Stomach smooth muscle (tissue), 2 donors: ENCODE measurements at regions not wholly inside any gene's neighbourhood (a gene's known extent, or its start where the extent isn't known, plus 50 kb on each side); places are given as distances from the start of the nearest gene placed in this dataset.

ENCODE experiments used
- H3K27ac ChIP-seq: one replicate; pipeline ENCODE4 v1.7.0; 2013; ENCODE audit warnings: mild to moderate bottlenecking, low read length, inconsistent platforms
- H3K27me3 ChIP-seq, 2 donors: one replicate each; pipeline ENCODE4 v1.7.0; 2013; ENCODE audit warnings: low read length in 2 of 2; ENCODE audit not compliant: insufficient read depth in 2 of 2, control insufficient read depth in 1 of 2
- H3K36me3 ChIP-seq, 2 donors: one replicate each; pipeline ENCODE4 v1.7.0; 2013; ENCODE audit warnings: low read length in 2 of 2; ENCODE audit not compliant: control insufficient read depth in 2 of 2, insufficient read depth in 2 of 2
- H3K4me1 ChIP-seq: one replicate; pipeline ENCODE4 v1.7.0; 2013; ENCODE audit warnings: low read length; ENCODE audit not compliant: control insufficient read depth, insufficient read depth
- H3K4me3 ChIP-seq, 2 donors: one replicate each; pipeline ENCODE4 v1.7.0; 2013; ENCODE audit warnings: low read length in 2 of 2
- H3K9ac ChIP-seq, 2 donors: one replicate each; pipeline ENCODE4 v1.7.0; 2013; ENCODE audit warnings: low read length in 2 of 2, mild to moderate bottlenecking in 1 of 2
- H3K9me3 ChIP-seq, 2 donors: one replicate each; pipeline ENCODE4 v1.7.0; 2013; ENCODE audit warnings: low read length in 2 of 2; ENCODE audit not compliant: control insufficient read depth in 2 of 2
- donor health status: healthy.
- donor health status: Pancreatic carcinoma.

DNA sequence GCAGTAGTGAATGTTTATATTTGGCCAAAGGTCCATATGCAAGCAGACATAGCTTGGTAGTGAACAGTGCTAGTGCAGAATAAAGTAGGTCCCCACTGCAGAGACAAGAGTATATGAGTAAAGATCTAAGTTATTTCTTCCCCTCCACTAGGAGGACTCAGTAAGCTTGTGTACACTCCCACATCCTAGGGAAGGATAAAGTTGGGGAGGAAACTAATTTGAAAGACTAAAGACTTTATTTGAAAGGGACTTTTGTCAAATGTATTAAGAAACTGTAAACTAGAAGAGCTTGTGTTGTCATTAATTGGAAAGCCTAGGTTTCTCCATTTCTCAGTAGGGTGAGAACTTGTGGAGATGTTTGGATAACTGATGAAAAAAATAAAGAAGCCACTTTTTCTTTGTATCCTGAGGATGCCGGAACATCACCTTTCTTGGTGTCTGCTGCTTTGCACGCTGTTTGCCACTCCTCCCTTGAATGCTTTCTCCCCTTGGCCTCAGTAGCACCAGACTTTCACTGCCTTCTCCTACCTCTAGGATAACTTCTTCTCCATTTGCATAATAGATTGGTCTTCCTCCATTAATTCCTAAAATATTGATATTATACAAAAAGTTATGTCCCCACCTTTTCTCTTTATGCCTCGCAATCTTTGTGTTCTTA is 329.0 kb downstream of the PARP8 start:
- Histone ChIP-seq H3K4me1 (no peaks in the 10 kb centered on the region), H3K27me3 (no peaks in the 10 kb centered on the region), H3K36me3 (no peaks in the 10 kb centered on the region), H3K9ac (no peak overlapping the region), H3K4me3 (no peak overlapping the region), H3K9me3 (no peaks in the 10 kb centered on the region), H3K27ac (no peak overlapping the region)

DNA sequence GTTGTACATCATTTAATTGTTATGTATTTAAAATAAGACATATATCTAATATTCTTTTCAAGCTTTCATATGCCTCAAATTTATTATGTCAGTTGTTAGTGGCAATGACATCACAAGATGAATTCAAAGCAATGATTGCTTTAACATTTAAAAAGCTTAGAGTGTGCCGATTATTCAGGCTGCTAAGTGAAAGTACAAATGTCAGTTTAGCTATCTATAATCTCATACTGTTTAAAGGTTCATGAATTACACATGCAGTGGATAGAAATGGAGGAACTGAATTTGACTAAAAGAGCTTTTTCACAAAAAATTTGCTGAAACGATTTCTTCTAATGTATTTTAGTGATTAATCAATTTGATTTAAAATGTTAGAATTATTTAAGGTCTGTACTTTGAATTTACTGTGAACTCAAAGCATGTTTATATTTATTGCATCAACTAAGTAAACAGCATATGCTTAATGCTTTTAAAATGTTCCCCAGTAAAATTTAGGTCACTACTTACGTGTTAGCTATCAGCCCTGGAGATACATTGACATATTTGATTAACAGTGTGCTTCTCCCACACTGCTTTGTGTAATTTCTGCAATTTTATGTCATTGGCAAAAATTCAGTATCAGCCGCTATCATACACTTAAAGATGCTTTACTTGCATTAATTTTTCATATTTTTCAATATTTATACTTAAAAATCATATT is 334.9 kb downstream of the PARP8 start:
- H3K4me1 ChIP-seq, result no peaks in the 10 kb centered on the region
- H3K4me3 ChIP-seq, result no peak overlapping the region
- H3K9ac ChIP-seq, result no peak overlapping the region
- H3K9me3 ChIP-seq, result no peaks in the 10 kb centered on the region
- no peaks in the 10 kb centered on the region for H3K36me3 ChIP-seq
- H3K27ac ChIP-seq, result no peak overlapping the region
- no peaks in the 10 kb centered on the region for H3K27me3 ChIP-seq

DNA sequence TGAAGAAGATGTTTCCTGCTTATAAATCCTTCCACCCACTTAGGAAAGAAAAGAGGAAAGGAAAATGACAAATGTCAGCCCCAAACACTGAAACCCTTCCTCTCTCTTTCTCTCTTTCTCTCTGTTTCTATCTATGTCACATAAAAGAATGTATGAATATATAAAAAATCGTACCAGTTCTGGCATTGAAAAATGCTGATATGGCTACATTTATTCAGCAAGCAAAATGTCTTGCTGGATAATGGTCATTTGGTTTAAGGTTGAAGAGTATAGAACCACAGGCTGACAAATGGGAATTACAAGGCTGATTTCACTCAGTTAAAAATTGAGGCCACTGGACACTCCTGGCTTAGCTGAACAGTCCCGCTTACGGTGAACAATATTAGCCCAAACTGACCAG is 335.9 kb downstream of the PARP8 start:
- no peaks in the 10 kb centered on the region for H3K4me1 ChIP-seq
- no peak overlapping the region for H3K4me3 ChIP-seq
- H3K36me3 ChIP-seq, result no peaks in the 10 kb centered on the region
- no peak overlapping the region for H3K27ac ChIP-seq
- H3K9ac ChIP-seq, result no peak overlapping the region
- no peaks in the 10 kb centered on the region for H3K27me3 ChIP-seq
- H3K9me3 ChIP-seq, result no peaks in the 10 kb centered on the region

DNA sequence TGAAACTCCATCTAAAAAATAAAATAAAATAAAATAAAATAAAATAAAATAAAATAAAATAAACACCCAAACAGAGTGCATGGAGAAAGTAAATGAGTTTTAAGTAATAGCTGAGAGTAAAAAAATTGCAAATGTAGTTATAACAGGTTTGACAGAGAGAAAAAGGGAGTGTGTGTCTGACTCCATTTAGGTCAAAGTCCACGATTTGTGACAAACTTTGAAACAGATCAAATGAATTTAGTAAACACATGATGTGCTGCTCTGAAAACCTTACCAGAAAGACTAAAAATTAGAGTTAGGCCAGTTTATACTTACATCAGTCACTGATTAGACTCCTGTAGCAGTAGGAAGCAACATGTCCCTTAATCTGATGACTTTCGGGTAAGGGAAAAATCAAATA is 346.6 kb downstream of the PARP8 start:
- Histone ChIP-seq H3K4me1 (no peaks in the 10 kb centered on the region), H3K4me3 (no peak overlapping the region), H3K9me3 (no peaks in the 10 kb centered on the region), H3K36me3 (no peaks in the 10 kb centered on the region), H3K27me3 (no peaks in the 10 kb centered on the region), H3K9ac (no peak overlapping the region), H3K27ac (no peak overlapping the region)

DNA sequence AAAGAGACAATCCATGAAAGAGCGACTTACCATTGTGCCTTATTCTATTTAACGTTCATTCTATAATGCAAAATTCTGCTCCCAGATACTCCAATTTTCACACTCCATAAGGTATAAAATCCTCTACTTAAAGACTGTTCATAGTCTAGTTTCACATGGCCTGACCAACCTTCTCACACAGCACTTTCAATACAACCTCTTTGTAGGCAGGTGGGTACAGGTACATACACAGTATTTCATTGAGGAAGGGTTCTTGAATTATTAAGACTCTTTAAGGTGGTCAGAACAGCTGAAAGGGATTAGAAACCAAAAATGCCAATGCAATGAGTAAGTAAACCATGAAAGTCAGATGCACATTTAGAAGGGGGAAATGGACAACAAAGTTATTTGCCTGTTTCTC is 352.0 kb downstream of the PARP8 start:
- no peak overlapping the region for H3K4me3 ChIP-seq
- H3K9ac ChIP-seq, result no peak overlapping the region
- H3K9me3 ChIP-seq, result no peaks in the 10 kb centered on the region
- H3K4me1 ChIP-seq, result no peaks in the 10 kb centered on the region
- no peaks in the 10 kb centered on the region for H3K27me3 ChIP-seq
- no peak overlapping the region for H3K27ac ChIP-seq
- no peaks in the 10 kb centered on the region for H3K36me3 ChIP-seq

DNA sequence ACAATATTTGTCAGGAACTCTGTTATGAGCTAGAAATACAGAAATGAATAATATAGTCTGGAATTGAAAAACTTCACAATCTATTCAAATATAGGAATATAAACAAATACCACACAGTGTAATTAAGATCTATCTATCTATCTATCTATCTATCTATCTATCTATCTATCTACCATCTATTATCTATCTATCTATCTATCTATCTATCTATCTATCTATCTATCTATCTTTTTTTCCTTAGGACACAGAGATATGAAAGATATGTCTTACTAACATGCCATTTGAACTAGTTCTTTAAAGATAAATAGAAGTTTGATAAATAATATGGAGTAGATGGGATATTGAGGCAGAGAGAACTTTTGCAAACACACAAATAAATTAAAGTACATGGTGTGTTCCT is 357.8 kb downstream of the PARP8 start:
- Histone ChIP-seq H3K4me1 (no peaks in the 10 kb centered on the region), H3K36me3 (no peaks in the 10 kb centered on the region), H3K27me3 (no peaks in the 10 kb centered on the region), H3K9ac (no peak overlapping the region), H3K4me3 (no peak overlapping the region), H3K27ac (no peak overlapping the region), H3K9me3 (no peaks in the 10 kb centered on the region)

DNA sequence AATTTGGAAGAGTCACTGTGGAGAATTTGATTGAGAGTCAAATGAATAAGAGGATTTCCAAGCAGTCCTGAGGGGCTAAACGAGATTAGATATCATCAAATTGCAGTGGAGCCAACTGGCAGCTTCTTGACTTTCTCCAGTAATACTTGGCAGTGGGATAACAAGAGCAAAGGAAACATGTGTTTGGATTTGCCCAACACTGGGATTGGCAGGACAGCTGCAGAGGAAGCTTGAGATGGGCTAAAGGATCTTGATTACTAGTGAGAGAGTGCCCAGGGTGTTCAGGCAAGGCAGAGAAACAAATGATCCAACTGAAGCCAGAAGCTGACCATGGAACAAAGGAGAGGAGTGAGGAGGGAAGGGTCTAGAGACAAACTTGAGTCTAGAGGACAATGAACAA is 356.0 kb upstream of the ISL1 start:
- no peaks in the 10 kb centered on the region for H3K9me3 ChIP-seq
- no peak overlapping the region for H3K27ac ChIP-seq
- H3K36me3 ChIP-seq, result no peaks in the 10 kb centered on the region
- H3K9ac ChIP-seq, result no peak overlapping the region
- H3K4me3 ChIP-seq, result no peak overlapping the region
- H3K27me3 ChIP-seq, result no peaks in the 10 kb centered on the region
- no peaks in the 10 kb centered on the region for H3K4me1 ChIP-seq

DNA sequence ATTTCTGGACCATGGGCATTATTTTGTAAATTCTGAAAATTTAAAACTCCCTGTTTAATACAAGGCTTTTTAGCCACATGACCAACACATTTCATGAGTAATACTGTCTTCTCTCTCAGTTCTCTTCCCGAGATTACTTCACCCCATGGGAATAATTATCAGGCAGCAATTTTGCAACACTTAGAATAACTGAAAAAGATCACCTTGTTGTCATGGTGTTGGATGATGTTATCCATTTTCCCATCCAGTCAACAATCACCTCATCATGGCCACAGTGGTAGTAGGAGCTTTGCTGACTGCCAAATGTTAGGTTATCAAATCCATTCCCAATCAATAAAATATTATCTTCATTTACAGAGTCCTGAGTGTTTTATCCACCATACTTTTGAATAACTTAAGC is 354.9 kb upstream of the ISL1 start:
- Histone ChIP-seq H3K36me3 (no peaks in the 10 kb centered on the region), H3K4me1 (no peaks in the 10 kb centered on the region), H3K4me3 (no peak overlapping the region), H3K27ac (no peak overlapping the region), H3K9me3 (no peaks in the 10 kb centered on the region), H3K27me3 (no peaks in the 10 kb centered on the region), H3K9ac (no peak overlapping the region)

DNA sequence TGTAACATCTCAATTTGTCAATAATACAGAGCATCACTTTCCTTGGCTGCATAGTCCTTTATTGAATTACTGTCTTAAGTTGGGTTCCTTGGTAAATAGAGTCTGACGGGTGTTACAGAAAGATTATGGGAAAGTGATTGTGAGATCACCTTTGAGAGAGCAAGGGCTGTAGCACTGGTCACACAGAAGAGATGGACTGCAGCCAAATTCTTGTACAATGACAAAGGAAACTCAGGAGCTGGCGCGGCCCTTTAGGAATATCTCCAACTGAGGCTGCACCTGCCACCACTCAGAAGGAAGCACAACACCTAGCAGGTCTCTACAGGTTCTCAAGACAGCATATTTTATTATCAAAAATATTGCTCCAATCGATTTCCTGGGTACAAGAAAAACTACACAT is 350.0 kb upstream of the ISL1 start:
- Histone ChIP-seq H3K36me3 (no peaks in the 10 kb centered on the region), H3K27ac (no peak overlapping the region), H3K9me3 (no peaks in the 10 kb centered on the region), H3K4me1 (no peaks in the 10 kb centered on the region), H3K27me3 (no peaks in the 10 kb centered on the region), H3K9ac (no peak overlapping the region), H3K4me3 (no peak overlapping the region)

DNA sequence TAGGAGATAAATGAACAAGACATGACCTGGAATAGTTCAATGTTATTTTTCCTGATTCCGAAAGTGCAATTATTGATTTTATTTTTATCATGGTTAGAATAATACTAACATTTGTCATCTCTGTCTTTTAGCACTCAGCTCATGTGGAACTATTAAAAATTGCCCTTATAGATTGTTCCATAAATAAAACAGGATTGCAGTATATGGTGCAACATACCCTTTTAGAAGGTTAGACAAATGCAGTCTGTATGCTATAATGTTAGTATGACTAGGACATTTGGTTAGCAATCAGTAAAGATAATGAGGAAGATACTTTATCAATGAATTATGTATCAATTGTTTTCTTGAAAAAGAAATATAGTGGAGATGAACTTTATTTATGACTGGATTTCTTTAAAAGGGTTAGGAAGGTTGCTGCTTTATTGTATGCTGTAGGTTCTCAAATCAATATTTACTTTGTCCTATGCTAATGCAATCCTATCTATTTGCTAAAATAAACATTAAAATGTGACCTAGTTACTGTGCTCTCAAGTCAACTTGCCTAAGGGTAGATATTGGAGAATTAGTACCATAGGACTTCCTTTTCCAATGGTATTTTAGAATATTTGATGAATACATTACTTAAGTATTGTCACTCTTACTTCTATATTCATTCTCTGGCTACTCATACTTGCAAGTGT is 348.9 kb upstream of the ISL1 start:
- Histone ChIP-seq H3K9ac (no peak overlapping the region), H3K9me3 (no peaks in the 10 kb centered on the region), H3K4me3 (no peak overlapping the region), H3K4me1 (no peaks in the 10 kb centered on the region), H3K27me3 (no peaks in the 10 kb centered on the region), H3K36me3 (no peaks in the 10 kb centered on the region), H3K27ac (no peak overlapping the region)
